Upper lobe of left lung (tissue), 6 donors: ENCODE measurements at regions not wholly inside any gene's neighbourhood (a gene's known extent, or its start where the extent isn't known, plus 50 kb on each side); places are given as distances from the start of the nearest gene placed in this dataset.

Experiments
- ATAC-seq, 2 donors: fragments of 200-7000 bp; cut with Tn5 transposase; one replicate each; pipeline ENCODE4 v1.9.1; 2022; ENCODE audit warnings: mild to moderate bottlenecking in 2 of 2, moderate library complexity in 2 of 2; ENCODE audit not compliant: low FRiP score in 2 of 2
- DNase-seq, 2 donors: peaks; one replicate each; pipeline ENCODE4 v3.0.0-alpha.2; 2019 to 2020
- H3K27ac ChIP-seq, 4 donors: fragments of 200-600 bp; sonication (generic); one replicate each; pipeline ENCODE4 v1.5.1; 2016 to 2019
- H3K27me3 ChIP-seq, 4 donors: fragments of 200-600 bp; sonication (generic); one replicate each; pipeline ENCODE4 v1.5.1; 2017 to 2019
- H3K36me3 ChIP-seq, 4 donors: fragments of 200-600 bp; sonication (generic); one replicate each; pipeline ENCODE4 v1.5.1; 2016 to 2019
- H3K4me1 ChIP-seq, 4 donors: fragments of 200-600 bp; sonication (generic); one replicate each; pipeline ENCODE4 v1.5.1; 2018 to 2019
- H3K4me3 ChIP-seq, 4 donors: fragments of 200-600 bp; sonication (generic); one replicate each; pipeline ENCODE4 v1.5.1; 2017 to 2019; ENCODE audit warnings: mild to moderate bottlenecking in 2 of 4, moderate library complexity in 1 of 4
- H3K9me3 ChIP-seq, 4 donors: fragments of 200-600 bp; sonication (generic); one replicate each; pipeline ENCODE4 v1.5.1; 2018 to 2019
- CTCF ChIP-seq, 6 experiments: fragments of 450-650 bp in 4 of 6; fragments of 200-600 bp in 2 of 6; sonication (generic) in 2 of 6; IDR thresholded peaks; one replicate each; pipeline ENCODE4 v1.5.1; 2016 to 2019; ENCODE audit warnings: antibody characterized with exemption in 6 of 6
- EP300 ChIP-seq, 4 donors: sonication (generic); formaldehyde crosslinking; IDR thresholded peaks; one replicate each; pipeline ENCODE4 v1.5.1; 2017; ENCODE audit warnings: antibody characterized with exemption in 4 of 4, control low read depth in 2 of 4
- POLR2A ChIP-seq, 4 donors: fragments of 450-650 bp; IDR thresholded peaks; one replicate each; pipeline ENCODE4 v1.5.1; 2016 to 2017; ENCODE audit warnings: antibody characterized with exemption in 4 of 4, mild to moderate bottlenecking in 2 of 4
- POLR2AphosphoS5 ChIP-seq, 2 donors: sonication (generic); formaldehyde crosslinking; IDR thresholded peaks; one replicate each; pipeline ENCODE4 v1.5.1; 2017; ENCODE audit warnings: antibody characterized with exemption in 2 of 2
- WGBS, 2 donors: methylation state at CpG; one replicate each; pipeline ENCODE4 v1.1.5; 2017 to 2018; 5-methylcytosine and 5-hydroxymethylcytosine counted together
- donor health status: DM: no; HTN: no; CAD: no; lungs with moderate emphysema.
- donor health status: DM: no; HTN: yes; CAD: no; lungs with severe emphysema.

DNA sequence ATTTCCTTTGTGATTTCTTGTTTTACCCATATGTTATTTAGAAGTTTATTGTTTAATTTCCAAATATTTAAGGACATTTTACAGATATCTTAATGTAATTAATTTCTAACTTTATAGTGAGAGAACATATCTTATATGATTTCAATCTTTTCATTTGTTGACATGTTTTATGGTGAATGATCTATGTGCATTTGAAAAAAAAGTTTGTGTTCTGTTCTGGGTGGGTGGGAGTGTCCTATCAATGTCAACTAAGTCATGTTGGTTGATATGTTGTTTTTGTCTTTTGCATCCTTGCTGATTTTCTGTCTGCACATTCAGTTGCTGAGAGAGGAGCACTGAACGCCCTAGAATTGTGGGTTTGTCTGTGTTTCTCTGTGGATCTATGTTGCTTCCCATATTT is 50.3 kb upstream of the CBFA2T3 start:
- whole genome bisulfite sequencing, 2 donors: 79 to 96% methylated on average over 1 of the region's 1 CpG
- no peak overlapping the region for H3K4me3 ChIP-seq

GRCh38 chr16:89031715-89032659 is 55.0 kb upstream of the CBFA2T3 start:
- TF ChIP-seq POLR2AphosphoS5 (IDR thresholded peaks at IDR 0.05) (no peak), CTCF (IDR thresholded peaks at IDR 0.05) (no peak), POLR2A (IDR thresholded peaks at IDR 0.05) (no peak), EP300 (IDR thresholded peaks at IDR 0.05) (no peak)
- Histone ChIP-seq H3K27ac (no peak overlapping the region), H3K36me3 (no peaks in the 10 kb centered on the region), H3K4me3 (no peak overlapping the region), H3K9me3 (peaks cover 0 to 3% (median 0%) of the 10 kb centered on the region in 4 donors), H3K4me1 (peaks cover 0 to 3% (median 0%) of the 10 kb centered on the region in 4 donors), H3K27me3 (no peaks in the 10 kb centered on the region)
- WGBS, 2 donors: 58 to 68% methylated on average over 24 of the region's 24 CpGs
- DNase-seq (peak in 1 of 2 donors; percentile 78), ATAC-seq (peak; percentile 85 to 86)

More for the DNA sequence above, 50.3 kb upstream of the CBFA2T3 start:
- no peaks in the 10 kb centered on the region for H3K27me3 ChIP-seq
- no peaks in the 10 kb centered on the region for H3K36me3 ChIP-seq
- peaks cover 0 to 16% (median 3%) of the 10 kb centered on the region in 4 donors for H3K9me3 ChIP-seq
- H3K27ac ChIP-seq: no peak overlapping the region
- TF ChIP-seq POLR2A (IDR thresholded peaks at IDR 0.05) (no peak), CTCF (IDR thresholded peaks at IDR 0.05) (no peak), EP300 (IDR thresholded peaks at IDR 0.05) (no peak), POLR2AphosphoS5 (IDR thresholded peaks at IDR 0.05) (no peak)
- DNase-seq (no peak), ATAC-seq (no peak)
- H3K4me1 ChIP-seq: peaks cover 0 to 3% (median 0%) of the 10 kb centered on the region in 4 donors

DNA sequence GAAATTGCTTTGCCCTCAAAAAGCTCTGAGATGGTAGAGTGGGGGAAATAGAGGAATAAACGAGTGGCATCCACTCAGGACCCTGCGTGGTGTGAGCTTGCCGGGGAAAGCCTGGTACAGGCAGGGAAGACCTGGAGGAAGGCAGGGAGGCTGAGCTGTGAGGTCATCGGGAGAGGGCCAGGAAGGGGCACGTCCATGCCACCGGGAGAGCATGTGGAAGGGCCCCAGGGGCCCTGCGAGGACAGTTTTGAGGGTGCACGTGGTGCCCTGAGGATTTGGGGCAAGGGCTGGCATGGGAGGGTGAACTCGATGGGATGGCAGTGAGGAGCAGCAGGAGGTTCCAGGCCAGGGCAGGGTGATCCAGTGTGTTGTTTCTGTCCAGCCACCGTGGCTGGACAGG is 56.3 kb upstream of the CBFA2T3 start:
- Histone ChIP-seq H3K4me1 (peaks cover 0 to 3% (median 0%) of the 10 kb centered on the region in 4 donors), H3K9me3 (peaks cover 0 to 3% (median 0%) of the 10 kb centered on the region in 4 donors), H3K4me3 (no peak overlapping the region), H3K27me3 (peaks cover 0 to 8% (median 1%) of the 10 kb centered on the region in 4 donors), H3K36me3 (no peaks in the 10 kb centered on the region), H3K27ac (no peak overlapping the region)
- DNase-seq: no peak
- no peak for TF ChIP-seq POLR2AphosphoS5 (IDR thresholded peaks at IDR 0.05)
- no peak for TF ChIP-seq POLR2A (IDR thresholded peaks at IDR 0.05)
- TF ChIP-seq EP300 (IDR thresholded peaks at IDR 0.05): no peak
- TF ChIP-seq CTCF (IDR thresholded peaks at IDR 0.05): no peak
- ATAC-seq: no peak
- WGBS, 2 donors: 81 to 84% methylated on average over 10 of the region's 10 CpGs

- ATAC-seq: no peak
- Histone ChIP-seq H3K27ac (no peak overlapping the region), H3K27me3 (peaks cover 0 to 8% (median 1%) of the 10 kb centered on the region in 4 donors), H3K36me3 (no peaks in the 10 kb centered on the region), H3K4me3 (no peak overlapping the region), H3K4me1 (peaks cover 0 to 3% (median 0%) of the 10 kb centered on the region in 4 donors), H3K9me3 (peaks cover 0 to 3% (median 0%) of the 10 kb centered on the region in 4 donors)
- DNase-seq: peak in 1 of 2 donors; percentile 54
- TF ChIP-seq EP300 (IDR thresholded peaks at IDR 0.05) (no peak), POLR2AphosphoS5 (IDR thresholded peaks at IDR 0.05) (no peak), POLR2A (IDR thresholded peaks at IDR 0.05) (no peak), CTCF (IDR thresholded peaks at IDR 0.05) (no peak)
- 88 to 92% methylated on average over 30 to 31 of the region's 31 CpGs for WGBS, 2 donors
These were observed 57.0 kb upstream of the CBFA2T3 start for GRCh38 chr16:89033796-89034572.
